ENCODE measurements at regions not wholly inside any gene's neighbourhood (a gene's known extent, or its start where the extent isn't known, plus 50 kb on each side); places are given as distances from the start of the nearest gene placed in this dataset.

- TF ChIP-seq CTCF (conservative IDR thresholded peaks at IDR 0.05; ENCODE audit: low read depth, low read length) (no peak), MAFK (IDR thresholded peaks at IDR 0.05; ENCODE audit: low read depth, low read length) (no peak), POLR2A (IDR thresholded peaks at IDR 0.05; ENCODE audit: low read depth, low read length) (no peak), CEBPB (IDR thresholded peaks at IDR 0.05; ENCODE audit: low read depth, low read length) (no peak), ELK1 (IDR thresholded peaks at IDR 0.05; ENCODE audit: borderline replicate concordance, low read depth, low read length) (no peak), USF2 (IDR thresholded peaks at IDR 0.05; ENCODE audit: low read depth, low read length) (no peak), SMC3 (IDR thresholded peaks at IDR 0.05; ENCODE audit: low read depth, low read length) (no peak), RFX5 (IDR thresholded peaks at IDR 0.05; ENCODE audit: low read depth, low read length) (no peak), MXI1 (IDR thresholded peaks at IDR 0.05; ENCODE audit: borderline replicate concordance, low read depth, low read length) (no peak)
Observed at GRCh38 chr7:51602376-51602775, 285.8 kb upstream of the COBL start.
